HCT116 (cell line): ENCODE measurements at regions not wholly inside any gene's neighbourhood (a gene's known extent, or its start where the extent isn't known, plus 50 kb on each side); places are given as distances from the start of the nearest gene placed in this dataset.

Experiments used
- ATAC-seq: fragments of 200-7000 bp; cut with Tn5 transposase; 2 replicates; pipeline ENCODE4 v1.9.1; 2020; ENCODE audit warnings: mild to moderate bottlenecking, moderate library complexity
- BruUV-seq: library from RNA; stranded (reverse); fragments of 400-500 nt; replicated peaks from 2 replicates; lab custom pipeline; 2021; lab: Mats Ljungman, UMichigan
- CTCF ChIA-PET: fragments of 300-600 bp; sonication (Branson Sonifier 250); formaldehyde crosslinking; loops from one replicate; lab custom pipeline; 2021; ENCODE audit warnings: antibody characterized with exemption; lab: Charles Lee
- POLR2A ChIA-PET: fragments of 300-600, 350-600 bp; sonication (Branson Sonifier 250); formaldehyde crosslinking; loops from one replicate; lab custom pipeline; 2021; ENCODE audit warnings: antibody characterized with exemption; lab: Charles Lee
- RAD21 ChIA-PET, 2 experiments: fragments of 300-600 bp; sonication (Branson Sonifier 250); formaldehyde crosslinking; loops; one replicate each; lab custom pipeline; 2023; ENCODE audit warnings: low total read pairs in 2 of 2; ENCODE audit not compliant: uncharacterized antibody in 2 of 2, unreplicated experiment in 2 of 2, low non-redundant PET in 1 of 2; lab: Charles Lee
- DNase-seq: peaks from one replicate; pipeline ENCODE4 v3.0.0-alpha.2; 2010; ENCODE audit warnings: low read depth, low spot score
- H2AFZ ChIP-seq: fragments of 200-600 bp; shearing (Covaris generic), sonication (generic); 2 replicates; pipeline ENCODE4 v1.6.1; 2017; ENCODE audit warnings: low read depth, mixed run types, mixed read lengths, antibody characterized with exemption, low read length; ENCODE audit not compliant: poor library complexity, severe bottlenecking
- H3K27ac ChIP-seq: 2 replicates; pipeline ENCODE4 v1.5.1; 2012; ENCODE audit warnings: low read depth, low read length
- H3K27me3 ChIP-seq: fragments of 200-600 bp; sonication (generic); 2 replicates; pipeline ENCODE4 v1.6.1; 2016; ENCODE audit warnings: mixed run types, low read length, mixed read lengths; ENCODE audit not compliant: insufficient read depth
- H3K36me3 ChIP-seq, 2 experiments: fragments of 200-500 bp in 1 of 2; fragments of 200-600 bp in 1 of 2; sonication (Bioruptor generic) in 1 of 2; sonication (generic) in 1 of 2; 2 replicates each; pipeline versions ENCODE4 v1.5.1 to v1.6.1; 2014 to 2016; ENCODE audit warnings: low read length in 2 of 2, inconsistent platforms in 1 of 2, mixed read lengths in 1 of 2, mixed run types in 1 of 2; ENCODE audit not compliant: insufficient read depth in 2 of 2, control insufficient read depth in 1 of 2
- H3K4me1 ChIP-seq, 2 experiments: fragments of 200-600 bp in 1 of 2; sonication (generic) in 1 of 2; 2 replicates each; pipeline versions ENCODE4 v1.5.1 to v1.6.1; 2012 to 2017; ENCODE audit warnings: low read length in 2 of 2, inconsistent platforms in 1 of 2, mild to moderate bottlenecking in 1 of 2, mixed read lengths in 1 of 2, mixed run types in 1 of 2, moderate library complexity in 1 of 2; ENCODE audit not compliant: insufficient read depth in 2 of 2, control insufficient read depth in 1 of 2
- H3K4me2 ChIP-seq: fragments of 200-600 bp; sonication (generic); 2 replicates; pipeline ENCODE4 v1.6.1; 2017; ENCODE audit warnings: mixed run types, low read length, mixed read lengths
- H3K4me3 ChIP-seq, 2 experiments: fragments of 200-600 bp in 1 of 2; sonication (generic) in 1 of 2; replicated peaks in 1 of 2; 2 replicates each; pipeline ENCODE4 v1.5.1; 2011 to 2016; ENCODE audit warnings: low read length in 2 of 2, control low read depth in 1 of 2, low read depth in 1 of 2, mild to moderate bottlenecking in 1 of 2, mixed read lengths in 1 of 2, mixed run types in 1 of 2
- H3K79me2 ChIP-seq: fragments of 200-600 bp; sonication (generic); 2 replicates; pipeline ENCODE4 v1.6.1; 2017; ENCODE audit warnings: mild to moderate bottlenecking, mixed run types, low read length, moderate library complexity, mixed read lengths; ENCODE audit not compliant: insufficient read depth
- H3K9ac ChIP-seq: fragments of 200-600 bp; sonication (generic); 2 replicates; pipeline ENCODE4 v1.6.1; 2016; ENCODE audit warnings: low read length, mixed read lengths
- H3K9me2 ChIP-seq: fragments of 200-600 bp; sonication (generic), shearing (Covaris generic); 2 replicates; pipeline ENCODE4 v1.6.1; 2017; ENCODE audit warnings: mixed run types, mild to moderate bottlenecking, moderate library complexity; ENCODE audit not compliant: insufficient read depth
- H3K9me3 ChIP-seq, 2 experiments: fragments of 200-500 bp in 1 of 2; fragments of 200-600 bp in 1 of 2; sonication (Bioruptor generic) in 1 of 2; sonication (generic) in 1 of 2; 2 replicates each; pipeline ENCODE4 v1.6.1; 2014 to 2017; ENCODE audit warnings: low read length in 2 of 2, mixed read lengths in 2 of 2, inconsistent platforms in 1 of 2, low read depth in 1 of 2, mild to moderate bottlenecking in 1 of 2, mixed run types in 1 of 2, moderate library complexity in 1 of 2; ENCODE audit not compliant: control insufficient read depth in 1 of 2, insufficient read depth in 1 of 2
- H4K20me1 ChIP-seq: fragments of 200-600 bp; sonication (generic), shearing (Covaris generic); 2 replicates; pipeline ENCODE4 v1.6.1; 2017; ENCODE audit warnings: mixed run types, mild to moderate bottlenecking, moderate library complexity; ENCODE audit not compliant: insufficient read depth
- ATF3 ChIP-seq: IDR thresholded peaks from 2 replicates; pipeline ENCODE4 v1.6.1; 2012
- CTCF ChIP-seq, 3 experiments: fragments of 200-600 bp in 1 of 3; sonication (generic) in 1 of 3; IDR thresholded peaks in 2 of 3; conservative IDR thresholded peaks in 1 of 3; 2 replicates each; pipeline ENCODE4 v1.5.1; 2012 to 2017; ENCODE audit warnings: low read depth in 2 of 3, low read length in 2 of 3, antibody characterized with exemption in 1 of 3, borderline replicate concordance in 1 of 3, control low read depth in 1 of 3, mild to moderate bottlenecking in 1 of 3, mixed read lengths in 1 of 3, mixed run types in 1 of 3, moderate library complexity in 1 of 3; ENCODE audit not compliant: insufficient read depth in 1 of 3
- EGR1 ChIP-seq: IDR thresholded peaks from 2 replicates; pipeline ENCODE4 v1.6.1; 2012; ENCODE audit warnings: low read depth
- ELF1 ChIP-seq: IDR thresholded peaks from 2 replicates; pipeline ENCODE4 v1.6.1; 2012; ENCODE audit warnings: low read depth, borderline replicate concordance
- EZH2 ChIP-seq: fragments of 200-600 bp; sonication (generic); IDR thresholded peaks from 2 replicates; pipeline ENCODE4 v1.6.1; 2017; ENCODE audit warnings: antibody characterized with exemption, mixed run types
- POLR2A ChIP-seq: IDR thresholded peaks from 2 replicates; pipeline ENCODE4 v1.7.0; 2011; ENCODE audit warnings: borderline replicate concordance; ENCODE audit not compliant: insufficient read depth, insufficient read length; ENCODE audit errors: extremely low read depth
- RAD21 ChIP-seq: IDR thresholded peaks from 2 replicates; pipeline ENCODE4 v1.6.1; 2012; ENCODE audit warnings: low read depth, mild to moderate bottlenecking
- REST ChIP-seq: IDR thresholded peaks from 2 replicates; pipeline ENCODE4 v1.6.1; 2012; ENCODE audit warnings: low read depth
- SIN3A ChIP-seq: IDR thresholded peaks from 2 replicates; pipeline ENCODE4 v1.6.1; 2012; ENCODE audit warnings: low read depth
- SP1 ChIP-seq: IDR thresholded peaks from 2 replicates; pipeline ENCODE4 v1.6.1; 2012; ENCODE audit warnings: low read depth
- TCF7L2 ChIP-seq: IDR thresholded peaks from 2 replicates; pipeline ENCODE4 v1.7.0; 2011; ENCODE audit warnings: borderline replicate concordance, inconsistent platforms; ENCODE audit not compliant: insufficient read depth, insufficient read length; ENCODE audit errors: extremely low read depth
- YY1 ChIP-seq: IDR thresholded peaks from 2 replicates; pipeline ENCODE4 v1.6.1; 2011; ENCODE audit warnings: low read length, low read depth, moderate library complexity, mild to moderate bottlenecking; ENCODE audit not compliant: insufficient replicate concordance; ENCODE audit errors: extremely low read depth
- ZBTB33 ChIP-seq: IDR thresholded peaks from 2 replicates; pipeline ENCODE4 v1.6.1; 2011; ENCODE audit warnings: mild to moderate bottlenecking, low read length, moderate library complexity; ENCODE audit not compliant: insufficient replicate concordance; ENCODE audit errors: extremely low read depth
- ZNF274 ChIP-seq: fragments of 200-500 bp; sonication (Bioruptor generic); IDR thresholded peaks from 2 replicates; pipeline ENCODE4 v1.6.1; 2014; ENCODE audit warnings: mild to moderate bottlenecking, low read depth, low read length, inconsistent platforms
- intact Hi-C: fragments of 100-400 bp; cut with micrococcal nuclease; formaldehyde crosslinking; loops from 2 replicates; pipeline ENCODE4 v1.10.0; 2022
- TF ChIP-seq, protein P1 (sequence below): IDR thresholded peaks from 2 replicates; pipeline ENCODE4 v1.6.1; 2012

- RAD21 ChIA-PET: no interaction called here
- no peak overlapping the region for H2AFZ ChIP-seq
- BruUV-seq: no TSS peak
- no peak overlapping the region for H3K9ac ChIP-seq
- no peak overlapping the region for H3K4me2 ChIP-seq
- peaks cover 4 to 9% of the 10 kb centered on the region in 2 experiments; a peak in 2 of 4 replicates for H3K9me3 ChIP-seq
- CTCF ChIA-PET: no interaction called here
- no peaks in the 10 kb centered on the region for H3K4me1 ChIP-seq
- H3K36me3 ChIP-seq: no peaks in the 10 kb centered on the region
- no peaks in the 10 kb centered on the region for H3K27me3 ChIP-seq
- H3K27ac ChIP-seq: no peak overlapping the region
- DNase-seq (no peak), ATAC-seq (no peak)
- TF ChIP-seq ZBTB33: no peak
- TF ChIP-seq EZH2: no peak
- TF ChIP-seq REST: no peak
- no peak for TF ChIP-seq CTCF (IDR thresholded peaks at IDR 0.05 in 2 of 3, conservative IDR thresholded peaks at IDR 0.05 in 1 of 3; ENCODE audit: borderline replicate concordance in 1 of 3, insufficient read depth in 1 of 3, low read depth in 2 of 3, low read length in 2 of 3)
- TF ChIP-seq EGR1: no peak
- TF ChIP-seq ZNF274: no peak
- TF ChIP-seq, protein P1, sequence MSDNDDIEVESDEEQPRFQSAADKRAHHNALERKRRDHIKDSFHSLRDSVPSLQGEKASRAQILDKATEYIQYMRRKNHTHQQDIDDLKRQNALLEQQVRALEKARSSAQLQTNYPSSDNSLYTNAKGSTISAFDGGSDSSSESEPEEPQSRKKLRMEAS: no peak
- TF ChIP-seq YY1: no peak
- TF ChIP-seq POLR2A: no peak
- TF ChIP-seq ELF1: no peak
- TF ChIP-seq ATF3: no peak
- no peak for TF ChIP-seq SP1
- TF ChIP-seq RAD21: no peak
- TF ChIP-seq TCF7L2: no peak
- TF ChIP-seq SIN3A: no peak
- H3K9me2 ChIP-seq: no peaks in the 10 kb centered on the region
- POLR2A ChIA-PET: no interaction called here
- no peaks in the 10 kb centered on the region for H4K20me1 ChIP-seq
- H3K4me3 ChIP-seq: no peak overlapping the region
- no peaks in the 10 kb centered on the region for H3K79me2 ChIP-seq
- intact Hi-C loops: loop anchor here (10.0 kb wide), 1 partner anchor 1539 kb away; no protein-coding TSS in a partner anchor
Measured at GRCh38 chr16:80463751-80464495, 76.9 kb upstream of the DYNLRB2 start.
